ENCODE measurements at regions not wholly inside any gene's neighbourhood (a gene's known extent, or its start where the extent isn't known, plus 50 kb on each side); places are given as distances from the start of the nearest gene placed in this dataset.

DNA sequence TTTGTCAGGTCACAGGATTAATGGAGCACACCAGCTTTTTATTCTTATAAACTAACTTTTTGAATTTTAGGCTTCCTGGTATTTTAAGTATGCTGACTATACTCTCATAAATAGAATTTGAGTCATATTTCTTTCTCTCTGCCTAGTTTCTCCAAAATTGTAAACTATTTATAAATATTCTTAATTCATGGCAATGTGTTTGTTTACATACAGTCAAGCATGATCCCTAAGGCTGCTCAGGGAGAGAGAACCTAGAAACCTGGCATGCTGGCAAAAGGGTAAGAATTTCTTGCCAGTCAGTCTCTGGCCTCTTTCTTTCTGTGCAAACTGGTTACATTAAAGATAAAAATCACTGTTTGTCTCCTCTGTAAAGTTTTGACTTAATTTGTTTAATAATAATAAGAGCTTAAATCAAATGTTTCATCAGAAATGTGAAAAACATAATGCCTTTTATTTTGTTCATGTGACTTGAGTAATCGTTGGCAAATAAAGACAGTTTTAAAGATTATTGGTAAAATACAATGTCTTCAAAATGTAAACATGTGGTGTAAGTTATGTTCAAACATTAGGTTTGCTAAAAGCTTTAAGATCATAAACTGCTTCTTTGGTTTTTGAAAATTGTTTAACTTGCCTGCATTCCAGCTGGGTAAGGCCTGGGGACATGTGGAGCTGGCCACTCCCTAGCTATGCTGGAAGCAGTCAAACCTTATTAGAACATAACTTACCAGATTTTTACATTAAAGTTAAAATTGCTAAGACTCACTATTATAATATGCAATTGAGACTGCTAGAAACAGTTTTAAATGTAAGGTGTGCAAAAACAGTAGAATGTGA is 1401.7 kb downstream of the NCAM2 start:
- intact Hi-C loops (cut with micrococcal nuclease): no loop called here
- H3K9me2 ChIP-seq (ENCODE audit: insufficient read depth): no peaks in the 10 kb centered on the region
- no peak overlapping the region for H3K4me2 ChIP-seq (ENCODE audit: low read length)
- ChIA-PET POLR2A (no interaction called here), RAD21 (ENCODE audit: low non-redundant PET in 1 of 2, low total read pairs in 2 of 2, uncharacterized antibody in 2 of 2, unreplicated experiment in 2 of 2) (no interaction called here), CTCF (no interaction called here)
- no peak overlapping the region for H2AFZ ChIP-seq (ENCODE audit: low read depth, low read length, poor library complexity, severe bottlenecking)
- no peak overlapping the region for H3K9ac ChIP-seq (ENCODE audit: low read length)
- no TSS peak for BruUV-seq (replicated peaks)
- H3K27me3 ChIP-seq (ENCODE audit: insufficient read depth, low read length): no peaks in the 10 kb centered on the region
- TF ChIP-seq TCF7L2 (IDR thresholded peaks at IDR 0.05; ENCODE audit: borderline replicate concordance, extremely low read depth, insufficient read depth, insufficient read length): no peak
- TF ChIP-seq JUND (IDR thresholded peaks at IDR 0.05): no peak
- no peak for TF ChIP-seq EZH2 (IDR thresholded peaks at IDR 0.05)
- TF ChIP-seq, protein P1, sequence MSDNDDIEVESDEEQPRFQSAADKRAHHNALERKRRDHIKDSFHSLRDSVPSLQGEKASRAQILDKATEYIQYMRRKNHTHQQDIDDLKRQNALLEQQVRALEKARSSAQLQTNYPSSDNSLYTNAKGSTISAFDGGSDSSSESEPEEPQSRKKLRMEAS (IDR thresholded peaks at IDR 0.05): no peak
- no peak for TF ChIP-seq SP1 (IDR thresholded peaks at IDR 0.05; ENCODE audit: low read depth)
- TF ChIP-seq YY1 (IDR thresholded peaks at IDR 0.05; ENCODE audit: extremely low read depth, insufficient replicate concordance, low read depth, low read length): no peak
- no peak for TF ChIP-seq POLR2AphosphoS5 (IDR thresholded peaks at IDR 0.05; ENCODE audit: low read depth, low read length)
- no peak for TF ChIP-seq FOSL1 (IDR thresholded peaks at IDR 0.05; ENCODE audit: low read depth)
- TF ChIP-seq, protein P2, sequence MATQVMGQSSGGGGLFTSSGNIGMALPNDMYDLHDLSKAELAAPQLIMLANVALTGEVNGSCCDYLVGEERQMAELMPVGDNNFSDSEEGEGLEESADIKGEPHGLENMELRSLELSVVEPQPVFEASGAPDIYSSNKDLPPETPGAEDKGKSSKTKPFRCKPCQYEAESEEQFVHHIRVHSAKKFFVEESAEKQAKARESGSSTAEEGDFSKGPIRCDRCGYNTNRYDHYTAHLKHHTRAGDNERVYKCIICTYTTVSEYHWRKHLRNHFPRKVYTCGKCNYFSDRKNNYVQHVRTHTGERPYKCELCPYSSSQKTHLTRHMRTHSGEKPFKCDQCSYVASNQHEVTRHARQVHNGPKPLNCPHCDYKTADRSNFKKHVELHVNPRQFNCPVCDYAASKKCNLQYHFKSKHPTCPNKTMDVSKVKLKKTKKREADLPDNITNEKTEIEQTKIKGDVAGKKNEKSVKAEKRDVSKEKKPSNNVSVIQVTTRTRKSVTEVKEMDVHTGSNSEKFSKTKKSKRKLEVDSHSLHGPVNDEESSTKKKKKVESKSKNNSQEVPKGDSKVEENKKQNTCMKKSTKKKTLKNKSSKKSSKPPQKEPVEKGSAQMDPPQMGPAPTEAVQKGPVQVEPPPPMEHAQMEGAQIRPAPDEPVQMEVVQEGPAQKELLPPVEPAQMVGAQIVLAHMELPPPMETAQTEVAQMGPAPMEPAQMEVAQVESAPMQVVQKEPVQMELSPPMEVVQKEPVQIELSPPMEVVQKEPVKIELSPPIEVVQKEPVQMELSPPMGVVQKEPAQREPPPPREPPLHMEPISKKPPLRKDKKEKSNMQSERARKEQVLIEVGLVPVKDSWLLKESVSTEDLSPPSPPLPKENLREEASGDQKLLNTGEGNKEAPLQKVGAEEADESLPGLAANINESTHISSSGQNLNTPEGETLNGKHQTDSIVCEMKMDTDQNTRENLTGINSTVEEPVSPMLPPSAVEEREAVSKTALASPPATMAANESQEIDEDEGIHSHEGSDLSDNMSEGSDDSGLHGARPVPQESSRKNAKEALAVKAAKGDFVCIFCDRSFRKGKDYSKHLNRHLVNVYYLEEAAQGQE (IDR thresholded peaks at IDR 0.05; ENCODE audit: low read depth): no peak
- TF ChIP-seq EZH2phosphoT487 (IDR thresholded peaks at IDR 0.05; ENCODE audit: borderline replicate concordance): no peak
- no peak for TF ChIP-seq ZFX (IDR thresholded peaks at IDR 0.05)
- no peak for TF ChIP-seq CEBPB (IDR thresholded peaks at IDR 0.05; ENCODE audit: low read depth)
- TF ChIP-seq SRF (IDR thresholded peaks at IDR 0.05; ENCODE audit: low read depth): no peak
- TF ChIP-seq ZNF274 (IDR thresholded peaks at IDR 0.05; ENCODE audit: low read depth, low read length): no peak
- TF ChIP-seq, protein P3, sequence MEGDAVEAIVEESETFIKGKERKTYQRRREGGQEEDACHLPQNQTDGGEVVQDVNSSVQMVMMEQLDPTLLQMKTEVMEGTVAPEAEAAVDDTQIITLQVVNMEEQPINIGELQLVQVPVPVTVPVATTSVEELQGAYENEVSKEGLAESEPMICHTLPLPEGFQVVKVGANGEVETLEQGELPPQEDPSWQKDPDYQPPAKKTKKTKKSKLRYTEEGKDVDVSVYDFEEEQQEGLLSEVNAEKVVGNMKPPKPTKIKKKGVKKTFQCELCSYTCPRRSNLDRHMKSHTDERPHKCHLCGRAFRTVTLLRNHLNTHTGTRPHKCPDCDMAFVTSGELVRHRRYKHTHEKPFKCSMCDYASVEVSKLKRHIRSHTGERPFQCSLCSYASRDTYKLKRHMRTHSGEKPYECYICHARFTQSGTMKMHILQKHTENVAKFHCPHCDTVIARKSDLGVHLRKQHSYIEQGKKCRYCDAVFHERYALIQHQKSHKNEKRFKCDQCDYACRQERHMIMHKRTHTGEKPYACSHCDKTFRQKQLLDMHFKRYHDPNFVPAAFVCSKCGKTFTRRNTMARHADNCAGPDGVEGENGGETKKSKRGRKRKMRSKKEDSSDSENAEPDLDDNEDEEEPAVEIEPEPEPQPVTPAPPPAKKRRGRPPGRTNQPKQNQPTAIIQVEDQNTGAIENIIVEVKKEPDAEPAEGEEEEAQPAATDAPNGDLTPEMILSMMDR (IDR thresholded peaks at IDR 0.05 in 2 of 3, conservative IDR thresholded peaks at IDR 0.05 in 1 of 3; ENCODE audit: borderline replicate concordance in 1 of 3, insufficient read depth in 1 of 3, low read depth in 2 of 3, low read length in 2 of 3): no peak
- no peaks in the 10 kb centered on the region for H3K4me1 ChIP-seq (ENCODE audit: control insufficient read depth in 1 of 2, insufficient read depth in 2 of 2, low read length in 2 of 2)
- no peak for DNase-seq (ENCODE audit: low read depth, low spot score)
- H3K79me2 ChIP-seq (ENCODE audit: insufficient read depth, low read length): no peaks in the 10 kb centered on the region
- no peak overlapping the region for H3K4me3 ChIP-seq (replicated peaks in 1 of 2; ENCODE audit: low read depth in 1 of 2, low read length in 2 of 2)
- ATAC-seq: no peak
- H3K9me3 ChIP-seq (ENCODE audit: control insufficient read depth in 1 of 2, insufficient read depth in 1 of 2, low read depth in 1 of 2, low read length in 2 of 2): peaks cover 3 to 14% of the 10 kb centered on the region in 2 experiments
- no peaks in the 10 kb centered on the region for H3K36me3 ChIP-seq (ENCODE audit: control insufficient read depth in 1 of 2, insufficient read depth in 2 of 2, low read length in 2 of 2)
- no peak overlapping the region for H3K27ac ChIP-seq (ENCODE audit: low read depth, low read length)
- no peaks in the 10 kb centered on the region for H4K20me1 ChIP-seq (ENCODE audit: insufficient read depth)

Measured in HCT116 (cell line).